ENCODE measurements at regions not wholly inside any gene's neighbourhood (a gene's known extent, or its start where the extent isn't known, plus 50 kb on each side); places are given as distances from the start of the nearest gene placed in this dataset.
A peak's percentile ranks its signal among the peaks of the same experiment; 100 is the strongest.

GRCh38 chr12:107406932-107407331 lies 278.7 kb upstream of the PWP1 start:
- Histone ChIP-seq H3K36me3 (ENCODE audit: control insufficient read depth, insufficient read depth, low read length) (no peaks in the 10 kb centered on the region), H3K79me2 (ENCODE audit: control insufficient read depth, insufficient read depth, low read length) (no peaks in the 10 kb centered on the region), H3K4me2 (ENCODE audit: extremely low read depth, insufficient read depth, low read length) (no peak overlapping the region), H3K9me3 (ENCODE audit: control insufficient read depth, insufficient read depth, low read depth, low read length) (no peaks in the 10 kb centered on the region), H3K4me1 (ENCODE audit: control insufficient read depth, extremely low read depth, insufficient read depth, low read length) (no peaks in the 10 kb centered on the region), H3K4me3 (replicated peaks in 1 of 4; ENCODE audit: control extremely low read depth in 1 of 4, insufficient read depth in 1 of 4, low read depth in 3 of 4, low read length in 4 of 4) (no peak overlapping the region), H3K9ac (ENCODE audit: insufficient read depth, low read length) (no peak overlapping the region), H2AFZ (ENCODE audit: low read length) (no peak overlapping the region), H3K27ac (ENCODE audit: insufficient read depth, low read length) (no peak overlapping the region), H3K27me3 (ENCODE audit: control insufficient read depth, insufficient read depth, low read length) (no peaks in the 10 kb centered on the region), H4K20me1 (ENCODE audit: control insufficient read depth, extremely low read depth, insufficient read depth, low read length) (no peaks in the 10 kb centered on the region)
- TF ChIP-seq CTCF (conservative IDR thresholded peaks at IDR 0.05 in 1 of 2, IDR thresholded peaks at IDR 0.05 in 1 of 2; ENCODE audit: low read depth in 1 of 2, low read length in 2 of 2) (no peak), EZH2 (IDR thresholded peaks at IDR 0.05; ENCODE audit: low read length, missing control alignments) (no peak)
- no peak for DNase-seq (ENCODE audit: low read depth in 2 of 2)

GRCh38 chr12:107411792-107412535 lies 273.6 kb upstream of the PWP1 start:
- Histone ChIP-seq H3K27me3 (ENCODE audit: control insufficient read depth, insufficient read depth, low read length) (no peaks in the 10 kb centered on the region), H2AFZ (ENCODE audit: low read length) (no peak overlapping the region), H3K4me2 (ENCODE audit: extremely low read depth, insufficient read depth, low read length) (no peak overlapping the region), H4K20me1 (ENCODE audit: control insufficient read depth, extremely low read depth, insufficient read depth, low read length) (no peaks in the 10 kb centered on the region), H3K4me1 (ENCODE audit: control insufficient read depth, extremely low read depth, insufficient read depth, low read length) (peaks cover 5% of the 10 kb centered on the region), H3K9me3 (ENCODE audit: control insufficient read depth, insufficient read depth, low read depth, low read length) (no peaks in the 10 kb centered on the region), H3K27ac (ENCODE audit: insufficient read depth, low read length) (no peak overlapping the region), H3K36me3 (ENCODE audit: control insufficient read depth, insufficient read depth, low read length) (no peaks in the 10 kb centered on the region), H3K4me3 (replicated peaks in 1 of 4; ENCODE audit: control extremely low read depth in 1 of 4, insufficient read depth in 1 of 4, low read depth in 3 of 4, low read length in 4 of 4) (no peak overlapping the region), H3K79me2 (ENCODE audit: control insufficient read depth, insufficient read depth, low read length) (no peaks in the 10 kb centered on the region), H3K9ac (ENCODE audit: insufficient read depth, low read length) (no peak overlapping the region)
- DNase-seq (ENCODE audit: low read depth in 2 of 2), result peak; percentile 36 to 80
- TF ChIP-seq EZH2 (IDR thresholded peaks at IDR 0.05; ENCODE audit: low read length, missing control alignments) (no peak), CTCF (conservative IDR thresholded peaks at IDR 0.05 in 1 of 2, IDR thresholded peaks at IDR 0.05 in 1 of 2; ENCODE audit: low read depth in 1 of 2, low read length in 2 of 2) (no peak)

GRCh38 chr12:107415071-107415470 lies 270.5 kb upstream of the PWP1 start:
- no peak overlapping the region for H3K27ac ChIP-seq (ENCODE audit: insufficient read depth, low read length)
- H4K20me1 ChIP-seq (ENCODE audit: control insufficient read depth, extremely low read depth, insufficient read depth, low read length), result no peaks in the 10 kb centered on the region
- H3K4me1 ChIP-seq (ENCODE audit: control insufficient read depth, extremely low read depth, insufficient read depth, low read length), result peaks cover 5% of the 10 kb centered on the region
- no peak overlapping the region for H3K4me2 ChIP-seq (ENCODE audit: extremely low read depth, insufficient read depth, low read length)
- TF ChIP-seq CTCF (conservative IDR thresholded peaks at IDR 0.05 in 1 of 2, IDR thresholded peaks at IDR 0.05 in 1 of 2; ENCODE audit: low read depth in 1 of 2, low read length in 2 of 2) (no peak), EZH2 (IDR thresholded peaks at IDR 0.05; ENCODE audit: low read length, missing control alignments) (no peak)
- H3K9me3 ChIP-seq (ENCODE audit: control insufficient read depth, insufficient read depth, low read depth, low read length), result no peaks in the 10 kb centered on the region
- no peak overlapping the region for H3K9ac ChIP-seq (ENCODE audit: insufficient read depth, low read length)
- no peak overlapping the region for H3K4me3 ChIP-seq (replicated peaks in 1 of 4; ENCODE audit: control extremely low read depth in 1 of 4, insufficient read depth in 1 of 4, low read depth in 3 of 4, low read length in 4 of 4)
- peak in 1 of 2 donors; percentile 89 for DNase-seq (ENCODE audit: low read depth in 2 of 2)
- H2AFZ ChIP-seq (ENCODE audit: low read length), result no peak overlapping the region
- no peaks in the 10 kb centered on the region for H3K27me3 ChIP-seq (ENCODE audit: control insufficient read depth, insufficient read depth, low read length)
- H3K36me3 ChIP-seq (ENCODE audit: control insufficient read depth, insufficient read depth, low read length), result no peaks in the 10 kb centered on the region
- H3K79me2 ChIP-seq (ENCODE audit: control insufficient read depth, insufficient read depth, low read length), result no peaks in the 10 kb centered on the region

Data from fibroblast of lung (primary cell).